ENCODE measurements at regions not wholly inside any gene's neighbourhood (a gene's known extent, or its start where the extent isn't known, plus 50 kb on each side); places are given as distances from the start of the nearest gene placed in this dataset.

DNA sequence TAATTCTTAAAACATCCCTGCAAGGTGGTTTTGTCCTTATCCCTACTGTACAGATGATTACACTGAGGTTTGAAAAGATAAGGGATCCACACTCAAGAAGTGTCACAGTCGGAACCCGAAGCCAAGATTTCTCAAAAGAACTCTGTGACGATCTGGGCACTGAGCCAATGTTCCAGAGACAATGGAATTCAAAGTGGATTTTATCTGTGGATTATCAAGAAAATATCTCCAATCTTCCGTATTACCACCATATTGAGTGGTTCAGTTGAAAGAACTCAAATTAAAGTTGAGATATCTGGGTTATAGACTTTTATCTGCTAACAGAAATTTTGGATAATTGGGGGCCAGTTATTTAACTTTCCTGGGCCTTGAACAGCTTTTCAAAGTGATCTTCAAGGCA lies 100.0 kb upstream of the GRAMD1B start:
- no peaks in the 10 kb centered on the region for H3K79me2 ChIP-seq (ENCODE audit: control insufficient read depth, insufficient read depth, low read length, poor library complexity)
- no peak overlapping the region for H3K4me3 ChIP-seq (ENCODE audit: low read depth, low read length)
- H3K23ac ChIP-seq (ENCODE audit: low read length): no peak overlapping the region
- no peaks in the 10 kb centered on the region for H3K27me3 ChIP-seq (ENCODE audit: insufficient read depth, low read length)
- no peak overlapping the region for H2BK12ac ChIP-seq (ENCODE audit: low read length)
- no peak overlapping the region for H4K8ac ChIP-seq (ENCODE audit: low read depth, low read length)
- H3K4ac ChIP-seq (ENCODE audit: low read depth, low read length): no peak overlapping the region
- no CpG with 5 or more reads among the region's 4 CpGs for WGBS (ENCODE audit: extremely low coverage, insufficient coverage, insufficient read length)
- no peak overlapping the region for H3K4me2 ChIP-seq (ENCODE audit: low read length)
- no peak overlapping the region for H3K14ac ChIP-seq (ENCODE audit: low read length)
- no peak overlapping the region for H2AFZ ChIP-seq (ENCODE audit: insufficient read depth, low read length, poor library complexity)
- H3K9ac ChIP-seq (ENCODE audit: low read length): no peak overlapping the region
- no peak overlapping the region for H4K91ac ChIP-seq (ENCODE audit: low read depth, low read length)
- no peak overlapping the region for H3K18ac ChIP-seq (ENCODE audit: low read length)
- no peak overlapping the region for H2AK5ac ChIP-seq (ENCODE audit: low read length)
- H3K27ac ChIP-seq (ENCODE audit: low read depth, low read length): no peak overlapping the region
- no peaks in the 10 kb centered on the region for H3K4me1 ChIP-seq (ENCODE audit: control insufficient read depth in 1 of 2, insufficient read depth in 2 of 2, low read length in 2 of 2)
- H3K79me1 ChIP-seq (ENCODE audit: low read length): no peaks in the 10 kb centered on the region
- H3K9me3 ChIP-seq (ENCODE audit: insufficient read depth, low read depth, low read length): peaks cover 2% of the 10 kb centered on the region
- H2BK120ac ChIP-seq (ENCODE audit: insufficient read depth, low read length, poor library complexity): no peak overlapping the region
- H2BK5ac ChIP-seq (ENCODE audit: low read depth, low read length, poor library complexity): no peak overlapping the region
- H4K12ac ChIP-seq (ENCODE audit: low read depth, low read length): no peak overlapping the region
- peak in 1 of 2 donors; percentile 15 for DNase-seq
- H3K36me3 ChIP-seq (ENCODE audit: control insufficient read depth in 1 of 2, insufficient read depth in 2 of 2, low read length in 2 of 2): no peaks in the 10 kb centered on the region

GRCh38 chr11:123328281-123328867 lies 101.7 kb upstream of the GRAMD1B start:
- Histone ChIP-seq H3K18ac (ENCODE audit: low read length) (no peak overlapping the region), H3K9ac (ENCODE audit: low read length) (no peak overlapping the region), H3K79me2 (ENCODE audit: control insufficient read depth, insufficient read depth, low read length, poor library complexity) (no peaks in the 10 kb centered on the region), H4K91ac (ENCODE audit: low read depth, low read length) (no peak overlapping the region), H3K23ac (ENCODE audit: low read length) (no peak overlapping the region), H3K4me1 (ENCODE audit: control insufficient read depth in 1 of 2, insufficient read depth in 2 of 2, low read length in 2 of 2) (no peaks in the 10 kb centered on the region), H2BK12ac (ENCODE audit: low read length) (no peak overlapping the region), H4K12ac (ENCODE audit: low read depth, low read length) (no peak overlapping the region), H3K4me3 (ENCODE audit: low read depth, low read length) (no peak overlapping the region), H3K27ac (ENCODE audit: low read depth, low read length) (no peak overlapping the region), H3K79me1 (ENCODE audit: low read length) (no peaks in the 10 kb centered on the region), H2AK5ac (ENCODE audit: low read length) (no peak overlapping the region), H2BK5ac (ENCODE audit: low read depth, low read length, poor library complexity) (no peak overlapping the region), H3K9me3 (ENCODE audit: insufficient read depth, low read depth, low read length) (no peaks in the 10 kb centered on the region), H3K4me2 (ENCODE audit: low read length) (no peak overlapping the region), H2BK120ac (ENCODE audit: insufficient read depth, low read length, poor library complexity) (no peak overlapping the region), H3K4ac (ENCODE audit: low read depth, low read length) (no peak overlapping the region), H4K8ac (ENCODE audit: low read depth, low read length) (no peak overlapping the region), H3K27me3 (ENCODE audit: insufficient read depth, low read length) (no peaks in the 10 kb centered on the region), H3K36me3 (ENCODE audit: control insufficient read depth in 1 of 2, insufficient read depth in 2 of 2, low read length in 2 of 2) (no peaks in the 10 kb centered on the region), H2AFZ (ENCODE audit: insufficient read depth, low read length, poor library complexity) (no peak overlapping the region), H3K14ac (ENCODE audit: low read length) (no peak overlapping the region)
- no peak for DNase-seq
- WGBS (ENCODE audit: extremely low coverage, insufficient coverage, insufficient read length): no CpG with 5 or more reads among the region's 5 CpGs

DNA sequence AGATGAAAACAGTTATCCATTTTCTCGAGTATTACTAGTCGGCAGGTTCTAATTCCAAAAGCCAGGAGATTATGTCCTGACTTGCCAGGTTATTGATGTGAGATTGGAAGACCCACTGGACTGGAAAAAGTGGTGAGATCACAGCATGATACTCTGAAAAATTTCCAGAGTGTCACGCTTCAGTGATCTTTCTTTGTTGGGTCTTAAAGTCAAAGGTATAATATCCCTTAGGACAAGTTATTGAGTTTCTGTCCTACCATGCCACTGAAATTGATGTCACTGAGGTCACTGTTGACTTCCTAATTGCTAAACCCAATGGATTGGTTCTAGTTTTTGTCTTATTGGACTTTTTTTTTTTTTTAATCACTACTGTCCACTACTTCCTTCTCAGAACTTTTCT lies 104.5 kb upstream of the GRAMD1B start:
- Histone ChIP-seq H3K14ac (ENCODE audit: low read length) (no peak overlapping the region), H2BK5ac (ENCODE audit: low read depth, low read length, poor library complexity) (no peak overlapping the region), H3K4ac (ENCODE audit: low read depth, low read length) (no peak overlapping the region), H3K36me3 (ENCODE audit: control insufficient read depth in 1 of 2, insufficient read depth in 2 of 2, low read length in 2 of 2) (no peaks in the 10 kb centered on the region), H3K9ac (ENCODE audit: low read length) (no peak overlapping the region), H3K9me3 (ENCODE audit: insufficient read depth, low read depth, low read length) (no peaks in the 10 kb centered on the region), H2AK5ac (ENCODE audit: low read length) (no peak overlapping the region), H3K79me2 (ENCODE audit: control insufficient read depth, insufficient read depth, low read length, poor library complexity) (no peaks in the 10 kb centered on the region), H4K8ac (ENCODE audit: low read depth, low read length) (no peak overlapping the region), H2BK12ac (ENCODE audit: low read length) (no peak overlapping the region), H3K23ac (ENCODE audit: low read length) (no peak overlapping the region), H3K4me2 (ENCODE audit: low read length) (no peak overlapping the region), H3K4me1 (ENCODE audit: control insufficient read depth in 1 of 2, insufficient read depth in 2 of 2, low read length in 2 of 2) (no peaks in the 10 kb centered on the region), H3K18ac (ENCODE audit: low read length) (no peak overlapping the region), H3K27ac (ENCODE audit: low read depth, low read length) (no peak overlapping the region), H3K4me3 (ENCODE audit: low read depth, low read length) (no peak overlapping the region), H3K79me1 (ENCODE audit: low read length) (no peaks in the 10 kb centered on the region), H4K12ac (ENCODE audit: low read depth, low read length) (no peak overlapping the region), H2BK120ac (ENCODE audit: insufficient read depth, low read length, poor library complexity) (no peak overlapping the region), H4K91ac (ENCODE audit: low read depth, low read length) (no peak overlapping the region), H3K27me3 (ENCODE audit: insufficient read depth, low read length) (no peaks in the 10 kb centered on the region), H2AFZ (ENCODE audit: insufficient read depth, low read length, poor library complexity) (no peak overlapping the region)
- WGBS (ENCODE audit: extremely low coverage, insufficient coverage, insufficient read length): no CpG with 5 or more reads among the region's 3 CpGs
- DNase-seq: no peak

DNA sequence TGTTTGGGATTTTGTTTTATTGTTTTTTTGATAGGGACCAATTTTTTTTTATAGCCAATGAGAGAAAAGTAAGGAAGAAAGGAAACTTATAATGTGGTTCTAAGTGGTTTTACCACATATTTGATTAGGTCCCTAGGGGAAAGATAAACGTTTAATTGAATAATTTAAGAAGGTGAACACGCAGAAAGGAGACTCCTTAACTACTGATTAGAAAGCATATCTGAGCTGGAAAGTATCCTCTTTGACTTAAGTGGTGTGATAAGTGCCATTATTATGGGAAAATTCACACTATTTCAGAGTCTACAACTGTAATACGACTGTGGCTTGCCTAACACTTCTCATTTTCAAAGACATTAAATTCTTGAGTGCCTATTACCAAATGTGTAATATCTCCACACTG lies 106.5 kb upstream of the GRAMD1B start:
- no peak overlapping the region for H2AFZ ChIP-seq (ENCODE audit: insufficient read depth, low read length, poor library complexity)
- no peak overlapping the region for H3K4me2 ChIP-seq (ENCODE audit: low read length)
- H3K14ac ChIP-seq (ENCODE audit: low read length): no peak overlapping the region
- no peak overlapping the region for H3K18ac ChIP-seq (ENCODE audit: low read length)
- no peaks in the 10 kb centered on the region for H3K9me3 ChIP-seq (ENCODE audit: insufficient read depth, low read depth, low read length)
- no peaks in the 10 kb centered on the region for H3K36me3 ChIP-seq (ENCODE audit: control insufficient read depth in 1 of 2, insufficient read depth in 2 of 2, low read length in 2 of 2)
- H3K27me3 ChIP-seq (ENCODE audit: insufficient read depth, low read length): no peaks in the 10 kb centered on the region
- H3K79me1 ChIP-seq (ENCODE audit: low read length): no peaks in the 10 kb centered on the region
- H2BK12ac ChIP-seq (ENCODE audit: low read length): no peak overlapping the region
- H3K79me2 ChIP-seq (ENCODE audit: control insufficient read depth, insufficient read depth, low read length, poor library complexity): no peaks in the 10 kb centered on the region
- no peak overlapping the region for H4K12ac ChIP-seq (ENCODE audit: low read depth, low read length)
- no peak overlapping the region for H2BK120ac ChIP-seq (ENCODE audit: insufficient read depth, low read length, poor library complexity)
- no peak overlapping the region for H3K23ac ChIP-seq (ENCODE audit: low read length)
- no CpG with 5 or more reads among the region's 3 CpGs for WGBS (ENCODE audit: extremely low coverage, insufficient coverage, insufficient read length)
- H3K9ac ChIP-seq (ENCODE audit: low read length): no peak overlapping the region
- H3K27ac ChIP-seq (ENCODE audit: low read depth, low read length): no peak overlapping the region
- DNase-seq: no peak
- no peak overlapping the region for H4K8ac ChIP-seq (ENCODE audit: low read depth, low read length)
- no peak overlapping the region for H2AK5ac ChIP-seq (ENCODE audit: low read length)
- no peak overlapping the region for H3K4ac ChIP-seq (ENCODE audit: low read depth, low read length)
- no peak overlapping the region for H2BK5ac ChIP-seq (ENCODE audit: low read depth, low read length, poor library complexity)
- H3K4me3 ChIP-seq (ENCODE audit: low read depth, low read length): no peak overlapping the region
- H3K4me1 ChIP-seq (ENCODE audit: control insufficient read depth in 1 of 2, insufficient read depth in 2 of 2, low read length in 2 of 2): no peaks in the 10 kb centered on the region
- no peak overlapping the region for H4K91ac ChIP-seq (ENCODE audit: low read depth, low read length)
